Ovary (tissue), 7 donors: ENCODE measurements at regions not wholly inside any gene's neighbourhood (a gene's known extent, or its start where the extent isn't known, plus 50 kb on each side); places are given as distances from the start of the nearest gene placed in this dataset.

Experiments
- DNase-seq, 5 donors: peaks; one replicate each; pipeline ENCODE4 v3.0.0-alpha.2; 2019 to 2020
- H3K27ac ChIP-seq, 2 donors: fragments of 200-600 bp; one replicate each; pipeline versions ENCODE4 v1.5.1 to v1.8.0; 2019 to 2022
- H3K27me3 ChIP-seq: fragments of 200-600 bp; one replicate; pipeline ENCODE4 v1.8.0; 2022
- H3K36me3 ChIP-seq: fragments of 200-600 bp; sonication (generic); one replicate; pipeline ENCODE4 v1.5.1; 2019
- H3K4me1 ChIP-seq: one replicate; pipeline ENCODE4 v1.8.1; 2013; ENCODE audit warnings: mild to moderate bottlenecking, moderate library complexity; ENCODE audit not compliant: insufficient read depth
- H3K4me3 ChIP-seq: fragments of 200-600 bp; sonication (generic); one replicate; pipeline ENCODE4 v1.5.1; 2017
- H3K9me3 ChIP-seq, 2 donors: fragments of 200-600 bp in 1 of 2; sonication (generic) in 1 of 2; one replicate each; pipeline versions ENCODE4 v1.5.1 to v1.8.1; 2013 to 2019; ENCODE audit warnings: mild to moderate bottlenecking in 1 of 2, moderate library complexity in 1 of 2
- CTCF ChIP-seq, 3 donors: fragments of 450-650 bp in 2 of 3; fragments of 200-600 bp in 1 of 3; IDR thresholded peaks; one replicate each; pipeline versions ENCODE4 v1.5.1 to v1.8.0; 2016 to 2022; ENCODE audit warnings: antibody characterized with exemption in 3 of 3, mild to moderate bottlenecking in 1 of 3
- EP300 ChIP-seq: sonication (generic); formaldehyde crosslinking; IDR thresholded peaks from one replicate; pipeline ENCODE4 v1.6.1; 2017; ENCODE audit warnings: antibody characterized with exemption
- POLR2A ChIP-seq: fragments of 450-650 bp; IDR thresholded peaks from one replicate; pipeline ENCODE4 v1.6.1; 2017; ENCODE audit warnings: antibody characterized with exemption, mild to moderate bottlenecking, moderate library complexity
- WGBS, 3 donors: extraction: QIAGEN DNeasy Blood & Tissue Kit in 1 of 3; methylation state at CpG; one replicate each; pipeline versions ENCODE4 v1.1.5 to v1.1.7; 2013 to 2017; 5-methylcytosine and 5-hydroxymethylcytosine counted together
- intact Hi-C, 4 donors: fragments of 100-400 bp; cut with DNase I; formaldehyde crosslinking; loops; one replicate each; pipeline versions ENCODE4 v1.11.0 to v1.15.1; 2022 to 2023
- donor health status: DM: no; HTN: no; CAD: no; lungs with moderate emphysema.
- donor health status: DM: no; HTN: no; CAD: no.
- donor health status: Bipolar disorder and iron deficiency.
- donor health status: DM: no; HTN: no; CAD: no.
- donor health status: DM: yes; HTN: yes; CAD: no.

- WGBS, 3 donors = 17 to 31% (median 18%) methylated on average over 3 of the region's 3 CpGs
Measured at GRCh38 chr7:93008833-93009232, 108.9 kb downstream of the SAMD9 start.

GRCh38 chr7:93006480-93007095 is 111.2 kb downstream of the SAMD9 start:
- intact Hi-C loops = no loop called here
- Histone ChIP-seq H3K36me3 (no peaks in the 10 kb centered on the region), H3K27me3 (no peaks in the 10 kb centered on the region), H3K4me3 (no peak overlapping the region), H3K4me1 (no peaks in the 10 kb centered on the region), H3K27ac (no peak overlapping the region), H3K9me3 (no peaks in the 10 kb centered on the region)
- WGBS, 3 donors = 56 to 75% (median 74%) methylated on average over 3 of the region's 3 CpGs
- no peak for DNase-seq
- TF ChIP-seq CTCF (IDR thresholded peaks at IDR 0.05) = no peak
- no peak for TF ChIP-seq POLR2A
- TF ChIP-seq EP300 = no peak

More at GRCh38 chr7:93008833-93009232, 108.9 kb downstream of the SAMD9 start:
- DNase-seq = no peak
- Histone ChIP-seq H3K27ac (no peak overlapping the region), H3K9me3 (no peaks in the 10 kb centered on the region), H3K4me3 (no peak overlapping the region), H3K36me3 (no peaks in the 10 kb centered on the region), H3K27me3 (no peaks in the 10 kb centered on the region), H3K4me1 (no peaks in the 10 kb centered on the region)
- intact Hi-C loops = no loop called here
- TF ChIP-seq EP300 (no peak), POLR2A (no peak), CTCF (IDR thresholded peaks at IDR 0.05) (no peak)

GRCh38 chr7:93004906-93005305 is 112.9 kb downstream of the SAMD9 start:
- no peaks in the 10 kb centered on the region for H3K36me3 ChIP-seq
- DNase-seq = no peak
- H3K4me3 ChIP-seq = no peak overlapping the region
- TF ChIP-seq EP300 (no peak), POLR2A (no peak), CTCF (IDR thresholded peaks at IDR 0.05) (no peak)
- H3K4me1 ChIP-seq = no peaks in the 10 kb centered on the region
- H3K27me3 ChIP-seq = no peaks in the 10 kb centered on the region
- WGBS, 3 donors = 92 to 98% (median 94%) methylated on average over 2 of the region's 2 CpGs
- no peaks in the 10 kb centered on the region for H3K9me3 ChIP-seq
- no peak overlapping the region for H3K27ac ChIP-seq
- intact Hi-C loops = no loop called here

- Histone ChIP-seq H3K4me1 (no peaks in the 10 kb centered on the region), H3K4me3 (no peak overlapping the region), H3K27me3 (no peaks in the 10 kb centered on the region), H3K9me3 (no peaks in the 10 kb centered on the region), H3K27ac (no peak overlapping the region), H3K36me3 (no peaks in the 10 kb centered on the region)
- intact Hi-C loops = no loop called here
- TF ChIP-seq EP300 (no peak), POLR2A (no peak), CTCF (IDR thresholded peaks at IDR 0.05) (no peak)
- no peak for DNase-seq
Measured at GRCh38 chr7:92997719-92998118, 120.1 kb downstream of the SAMD9 start.
